ENCODE measurements at regions not wholly inside any gene's neighbourhood (a gene's known extent, or its start where the extent isn't known, plus 50 kb on each side); places are given as distances from the start of the nearest gene placed in this dataset.

GRCh38 chr4:171169396-171169795 lies 643.8 kb upstream of the GALNTL6 start:
- DNase-seq (ENCODE audit: low read depth, low spot score), result no peak

GRCh38 chr4:171162478-171162877 lies 650.7 kb upstream of the GALNTL6 start:
- DNase-seq (ENCODE audit: low read depth, low spot score), result no peak

GRCh38 chr4:171157462-171158082 lies 655.6 kb upstream of the GALNTL6 start:
- no peak for DNase-seq (ENCODE audit: low read depth, low spot score)

- no peak for DNase-seq (ENCODE audit: low read depth, low spot score)
Observed at GRCh38 chr4:171142639-171143038, 670.6 kb upstream of the GALNTL6 start.

- no peak for DNase-seq (ENCODE audit: low read depth, low spot score)
Observed at GRCh38 chr4:171142045-171142444, 671.2 kb upstream of the GALNTL6 start.

- peak; percentile 16 for DNase-seq (ENCODE audit: low read depth, low spot score)
Observed at GRCh38 chr4:171130256-171130801, 682.9 kb upstream of the GALNTL6 start.

- DNase-seq (ENCODE audit: low read depth, low spot score), result peak; percentile 1
Observed at GRCh38 chr4:171118091-171118490, 695.1 kb upstream of the GALNTL6 start.

GRCh38 chr4:171117457-171117856 lies 695.7 kb upstream of the GALNTL6 start:
- DNase-seq (ENCODE audit: low read depth, low spot score), result no peak

GRCh38 chr4:171101845-171102244 lies 711.4 kb upstream of the GALNTL6 start:
- DNase-seq (ENCODE audit: low read depth, low spot score), result no peak

GRCh38 chr4:171087089-171087488 lies 726.1 kb upstream of the GALNTL6 start:
- no peak for DNase-seq (ENCODE audit: low read depth, low spot score)

GRCh38 chr4:171067422-171067821 lies 745.8 kb upstream of the GALNTL6 start:
- no peak for DNase-seq (ENCODE audit: low read depth, low spot score)

- DNase-seq (ENCODE audit: low read depth, low spot score), result no peak
Observed at GRCh38 chr4:171049380-171049779, 763.8 kb upstream of the GALNTL6 start.

- no peak for DNase-seq (ENCODE audit: low read depth, low spot score)
Observed at GRCh38 chr4:171042989-171043524, 770.1 kb upstream of the GALNTL6 start.

- DNase-seq (ENCODE audit: low read depth, low spot score), result no peak
Observed at GRCh38 chr4:171035909-171036308, 777.3 kb upstream of the GALNTL6 start.

GRCh38 chr4:171031338-171031737 lies 781.9 kb upstream of the GALNTL6 start:
- DNase-seq (ENCODE audit: low read depth, low spot score), result no peak

GRCh38 chr4:171025776-171026175 lies 787.4 kb upstream of the GALNTL6 start:
- DNase-seq (ENCODE audit: low read depth, low spot score), result no peak

GRCh38 chr4:171025343-171025742 lies 787.9 kb upstream of the GALNTL6 start:
- no peak for DNase-seq (ENCODE audit: low read depth, low spot score)

- no peak for DNase-seq (ENCODE audit: low read depth, low spot score)
Observed at GRCh38 chr4:171024720-171025303, 788.4 kb upstream of the GALNTL6 start.

- no peak for DNase-seq (ENCODE audit: low read depth, low spot score)
Observed at GRCh38 chr4:171022824-171023230, 790.4 kb upstream of the GALNTL6 start.

- DNase-seq (ENCODE audit: low read depth, low spot score), result peak; percentile 3
Observed at GRCh38 chr4:171017593-171017992, 795.6 kb upstream of the GALNTL6 start.

GRCh38 chr4:171016145-171016544 lies 797.1 kb upstream of the GALNTL6 start:
- DNase-seq (ENCODE audit: low read depth, low spot score), result no peak

- no peak for DNase-seq (ENCODE audit: low read depth, low spot score)
Observed at GRCh38 chr4:171015441-171015840, 797.8 kb upstream of the GALNTL6 start.

All from astrocyte of the hippocampus (primary cell).